HG03064 (cell line): ENCODE measurements at regions not wholly inside any gene's neighbourhood (a gene's known extent, or its start where the extent isn't known, plus 50 kb on each side); places are given as distances from the start of the nearest gene placed in this dataset.
"Not testable (repeated sequence)": the region's sequence is repeated elsewhere in the genome, so short reads cannot be mapped to it uniquely, and the experiment has no call there.

ENCODE experiments used
- ATAC-seq: cut with Tn5 transposase; IDR thresholded peaks from one replicate; pipeline ENCODE4 v1.9.1; 2021; ENCODE audit warnings: low read depth; ENCODE audit not compliant: unreplicated experiment

- ATAC-seq, result no peak
These were observed 329.0 kb upstream of the TECRL start for GRCh38 chr4:64738240-64738639.

- not testable (repeated sequence) for ATAC-seq
These were observed 328.5 kb upstream of the TECRL start for GRCh38 chr4:64737854-64738138.

GRCh38 chr4:64737026-64737853 lies 328.0 kb upstream of the TECRL start:
- no peak for ATAC-seq

- no peak for ATAC-seq
These were observed 320.3 kb upstream of the TECRL start for GRCh38 chr4:64729561-64729960.

GRCh38 chr4:64727960-64728359 lies 318.7 kb upstream of the TECRL start:
- ATAC-seq, result no peak

GRCh38 chr4:64727391-64727790 lies 318.1 kb upstream of the TECRL start:
- not testable (repeated sequence) for ATAC-seq

- ATAC-seq, result no peak
These were observed 315.4 kb upstream of the TECRL start for GRCh38 chr4:64724689-64725088.

GRCh38 chr4:64721106-64721505 lies 311.9 kb upstream of the TECRL start:
- ATAC-seq, result no peak

GRCh38 chr4:64718091-64718490 lies 308.8 kb upstream of the TECRL start:
- ATAC-seq, result no peak

- ATAC-seq, result no peak
These were observed 306.5 kb upstream of the TECRL start for GRCh38 chr4:64715741-64716140.

GRCh38 chr4:64713256-64713840 lies 304.1 kb upstream of the TECRL start:
- ATAC-seq, result no peak

- ATAC-seq, result no peak
These were observed 303.3 kb upstream of the TECRL start for GRCh38 chr4:64712590-64712989.

- ATAC-seq, result no peak
These were observed 296.7 kb upstream of the TECRL start for GRCh38 chr4:64705989-64706388.

- no peak for ATAC-seq
These were observed 288.9 kb upstream of the TECRL start for GRCh38 chr4:64698171-64698570.

- no peak for ATAC-seq
These were observed 273.7 kb upstream of the TECRL start for GRCh38 chr4:64682946-64683345.

- ATAC-seq, result no peak
These were observed 273.2 kb upstream of the TECRL start for GRCh38 chr4:64682481-64682880.

- not testable (repeated sequence) for ATAC-seq
These were observed 263.9 kb upstream of the TECRL start for GRCh38 chr4:64673121-64673520.

- ATAC-seq, result no peak
These were observed 261.4 kb upstream of the TECRL start for GRCh38 chr4:64670647-64671046.

GRCh38 chr4:64643841-64644240 lies 234.6 kb upstream of the TECRL start:
- no peak for ATAC-seq

GRCh38 chr4:64642936-64643335 lies 233.7 kb upstream of the TECRL start:
- ATAC-seq, result no peak

GRCh38 chr4:64640402-64640801 lies 231.2 kb upstream of the TECRL start:
- ATAC-seq, result not testable (repeated sequence)

- no peak for ATAC-seq
These were observed 216.2 kb upstream of the TECRL start for GRCh38 chr4:64625438-64625837.
